ENCODE measurements at regions not wholly inside any gene's neighbourhood (a gene's known extent, or its start where the extent isn't known, plus 50 kb on each side); places are given as distances from the start of the nearest gene placed in this dataset.

DNA sequence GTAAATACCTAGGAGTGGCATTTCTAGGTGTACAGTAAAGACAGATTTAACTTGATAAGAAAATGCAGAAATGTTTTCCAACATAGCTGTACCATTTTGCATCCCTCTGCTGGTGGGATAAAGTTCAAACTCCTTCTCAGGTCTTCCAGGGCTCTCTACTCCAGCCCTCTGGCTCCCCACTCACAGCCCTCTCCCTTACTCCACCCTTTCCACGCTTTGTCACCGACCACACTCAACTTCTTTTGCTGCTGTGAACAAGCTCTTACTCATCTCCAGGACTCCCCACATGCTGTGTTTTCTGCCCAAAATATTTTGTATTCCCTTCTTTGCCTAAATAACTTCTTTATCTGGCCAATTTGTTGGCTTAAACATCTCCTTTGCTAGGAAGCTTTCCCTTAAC, 90.6 kb upstream of the OSMR start:
- no peak for DNase-seq

DNA sequence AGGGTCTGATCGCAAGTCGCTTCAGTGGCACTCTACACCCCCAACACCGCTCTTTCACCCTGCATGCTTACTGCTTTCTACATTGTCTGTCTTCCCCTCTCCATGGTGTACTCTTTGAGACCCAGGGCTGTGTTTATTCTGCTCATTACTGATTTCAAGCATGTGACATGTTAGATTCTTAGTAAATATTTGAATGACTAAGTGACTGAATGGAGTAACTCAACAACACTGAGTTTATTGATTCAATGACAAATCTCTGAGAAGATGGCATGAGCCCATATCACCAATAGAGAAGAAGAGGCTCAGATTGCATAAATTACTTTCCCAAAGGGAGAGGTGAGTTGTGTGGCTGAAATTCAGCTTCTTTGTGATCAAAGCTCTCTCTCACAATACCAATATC, 89.7 kb upstream of the OSMR start:
- no peak for DNase-seq

DNA sequence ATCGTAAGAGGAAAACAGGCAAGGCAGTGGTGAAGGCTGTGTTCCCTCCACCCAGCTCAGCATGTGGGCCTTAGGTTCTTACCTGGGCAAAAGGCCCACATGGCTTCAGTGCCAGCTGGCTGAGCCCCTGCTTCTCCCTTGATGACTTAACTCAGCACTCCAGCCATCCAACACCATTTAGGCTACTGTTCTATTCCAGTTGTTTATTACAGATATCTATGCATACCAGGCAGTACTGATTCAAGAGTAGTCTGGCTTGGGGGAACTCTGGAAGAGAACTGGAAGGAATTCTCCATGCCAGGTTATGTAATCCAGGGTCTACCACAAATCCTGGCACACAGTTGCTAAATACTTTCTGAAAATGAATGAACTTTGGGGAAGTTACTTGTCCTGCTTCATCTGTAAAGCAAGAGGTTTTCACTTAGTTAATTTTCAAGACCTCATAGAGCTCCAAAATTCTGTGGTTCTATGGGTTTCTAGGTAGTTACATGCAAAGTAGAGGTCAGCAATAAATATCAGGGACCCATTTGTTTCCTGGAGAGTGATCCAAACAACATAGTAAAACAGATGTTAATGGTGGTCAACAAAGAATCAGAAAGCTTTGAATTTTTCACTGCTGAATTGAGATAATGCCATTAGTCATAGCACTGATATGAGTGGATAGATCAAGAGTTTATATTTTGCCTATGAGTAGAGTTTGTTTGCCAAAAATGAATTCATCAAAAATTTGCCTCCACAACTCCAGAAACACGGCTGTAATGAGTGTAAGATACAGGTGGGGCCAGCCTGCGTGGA, 88.2 kb upstream of the OSMR start:
- no peak for DNase-seq

DNA sequence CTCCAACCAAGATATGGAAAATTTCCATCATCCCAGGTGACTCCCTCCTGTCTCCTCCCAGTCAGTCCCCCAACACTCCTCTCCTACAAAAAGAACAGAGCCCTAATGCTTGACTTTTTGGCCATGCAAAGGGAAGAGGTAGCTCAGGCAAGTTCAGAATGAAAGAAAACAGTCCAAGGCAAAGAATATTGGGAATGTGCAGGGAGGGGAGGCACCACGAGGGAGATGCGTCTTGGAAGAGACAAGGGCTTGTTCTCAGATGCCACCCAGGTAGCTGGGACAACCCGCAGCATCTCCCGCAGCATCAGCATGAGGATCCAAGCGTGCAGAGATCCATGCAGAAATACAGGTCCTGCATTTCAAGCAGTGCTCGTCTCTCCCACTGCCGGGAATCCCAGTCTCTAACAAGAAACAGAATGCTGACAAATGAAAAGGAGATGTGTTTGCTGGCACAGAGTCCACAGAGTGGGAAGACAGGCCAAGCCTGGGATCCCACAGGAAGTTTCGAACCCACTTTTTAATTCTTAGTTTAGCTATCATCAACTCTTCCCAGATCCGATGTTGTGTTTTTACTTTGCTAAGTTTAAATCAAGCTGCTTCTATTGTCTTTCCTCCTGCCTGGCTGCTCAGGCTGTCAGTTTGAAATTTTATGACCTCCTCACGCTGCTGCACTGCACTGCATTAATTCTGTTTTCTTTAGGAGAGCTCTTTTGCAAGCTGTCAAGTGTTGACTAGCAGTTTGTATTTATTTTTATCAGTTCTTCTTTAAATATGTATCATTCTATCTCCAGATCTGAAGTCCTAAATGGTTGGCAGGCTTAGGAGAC, 86.8 kb upstream of the OSMR start:
- DNase-seq = no peak

DNA sequence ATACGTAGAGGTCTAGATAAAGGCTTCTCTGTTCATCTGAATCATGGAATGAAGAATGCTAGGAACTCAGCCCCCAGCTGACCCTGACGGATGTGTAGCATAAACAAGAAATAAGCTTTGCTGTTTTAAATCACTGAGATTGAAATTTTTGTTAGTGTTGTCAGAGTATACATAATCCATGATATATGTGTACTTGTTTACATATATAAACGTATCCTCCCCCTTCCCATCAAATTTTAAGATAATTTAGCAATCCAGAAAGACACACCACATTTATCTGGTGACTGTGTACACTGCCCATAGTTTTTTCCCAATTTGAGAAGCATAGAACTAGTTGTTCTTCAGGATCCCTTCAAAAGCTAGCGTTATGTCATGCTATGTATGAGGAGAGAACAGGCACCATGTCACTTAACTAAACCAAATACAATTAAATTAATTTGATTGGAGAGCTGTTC, 80.8 kb upstream of the OSMR start:
- no peak for DNase-seq

DNA sequence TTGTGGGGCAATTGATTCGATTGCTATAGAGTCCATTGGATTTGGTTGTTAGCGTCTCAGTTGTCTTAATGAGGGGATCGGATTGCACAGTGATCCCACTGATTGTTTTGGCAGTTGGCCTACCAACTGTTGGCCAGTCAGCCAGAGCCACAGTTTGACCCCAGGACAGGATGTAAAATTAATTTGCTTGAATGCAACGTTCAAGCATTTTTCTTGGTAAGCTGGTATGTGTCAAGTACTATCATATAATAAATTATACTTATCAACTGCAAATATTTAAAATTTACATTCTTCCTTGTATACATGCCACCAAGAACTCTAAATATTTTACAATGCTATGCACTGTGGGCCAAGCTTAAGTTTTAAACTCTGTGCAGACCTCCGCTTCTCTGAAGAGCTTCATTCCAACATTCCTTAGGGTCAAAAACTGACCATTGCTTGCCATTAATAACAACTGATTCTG, 80.4 kb upstream of the OSMR start:
- DNase-seq = no peak

DNA sequence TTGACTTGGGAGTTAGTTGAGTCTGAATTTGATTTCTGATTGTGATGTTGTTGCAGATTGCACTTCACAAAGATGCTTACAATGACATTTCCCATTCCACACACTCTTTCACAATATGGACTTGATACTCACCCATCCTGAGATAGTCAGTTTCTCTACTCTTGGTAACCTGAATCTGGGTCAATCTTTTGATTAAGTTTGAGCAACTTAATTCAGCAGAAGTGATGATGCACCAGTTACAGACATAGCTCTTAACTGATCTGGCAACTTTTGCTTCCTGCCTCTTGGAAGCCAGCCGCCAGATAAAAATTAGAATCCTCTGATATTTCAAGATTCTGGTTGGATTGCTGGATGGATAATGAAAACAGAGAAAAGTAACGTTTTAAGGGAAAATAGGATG, 79.7 kb upstream of the OSMR start:
- DNase-seq = no peak

DNA sequence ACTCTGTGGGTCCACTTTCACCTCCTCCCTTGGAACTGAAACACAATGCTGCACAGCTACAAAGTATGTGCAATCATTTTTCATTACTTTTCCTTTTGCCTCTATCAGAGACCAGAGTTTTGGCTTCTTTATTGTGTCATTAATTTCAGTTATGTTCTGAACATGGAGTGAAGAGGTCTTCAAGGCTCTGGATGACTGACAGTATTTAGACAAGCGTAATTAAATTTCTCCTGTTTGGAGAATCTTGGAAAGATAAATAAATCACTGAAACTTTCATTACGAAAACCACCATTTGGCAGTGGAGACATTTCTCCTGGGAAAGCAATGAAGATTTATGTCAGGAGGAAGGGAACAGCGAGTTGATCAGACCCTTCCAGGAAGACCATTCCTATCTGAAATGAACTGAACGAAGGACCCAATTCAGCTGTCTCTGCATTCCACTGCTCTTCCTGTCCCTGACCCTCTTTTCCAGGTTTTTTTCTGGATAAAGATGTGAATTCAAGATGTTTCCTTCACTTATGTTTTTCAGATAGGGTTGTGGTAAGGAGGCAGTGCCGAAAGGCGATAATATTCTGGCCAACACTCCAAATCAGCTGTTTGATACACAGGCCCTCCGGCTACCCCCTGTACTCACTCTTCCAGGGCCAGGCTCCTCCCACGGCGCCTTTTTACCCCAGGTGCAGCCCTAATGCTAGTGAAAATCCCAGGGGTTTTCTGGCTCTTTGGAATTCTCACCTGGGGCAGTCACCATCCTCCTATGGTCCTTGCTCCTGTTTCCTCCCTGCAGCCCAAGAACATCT, 77.2 kb upstream of the OSMR start:
- no peak for DNase-seq

DNA sequence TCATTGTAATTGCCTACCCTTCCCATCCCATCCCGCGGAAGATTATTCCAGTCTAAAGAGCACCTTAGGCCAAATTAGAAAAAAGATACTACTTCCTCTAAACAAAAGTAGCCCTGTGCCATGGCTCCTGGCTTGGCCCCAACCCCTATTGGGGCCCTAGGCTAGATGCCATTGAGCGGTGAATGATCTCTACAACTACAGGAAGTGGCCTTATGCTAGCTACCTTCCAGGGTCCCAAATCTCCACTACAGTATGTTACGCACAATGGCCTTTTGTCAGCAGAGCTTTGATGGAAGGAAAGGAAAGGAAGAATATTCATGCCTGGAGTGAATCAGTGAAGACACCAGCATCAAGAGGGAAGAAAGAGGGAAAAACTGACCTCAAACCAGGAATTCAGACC, 73.3 kb upstream of the OSMR start:
- DNase-seq = no peak

DNA sequence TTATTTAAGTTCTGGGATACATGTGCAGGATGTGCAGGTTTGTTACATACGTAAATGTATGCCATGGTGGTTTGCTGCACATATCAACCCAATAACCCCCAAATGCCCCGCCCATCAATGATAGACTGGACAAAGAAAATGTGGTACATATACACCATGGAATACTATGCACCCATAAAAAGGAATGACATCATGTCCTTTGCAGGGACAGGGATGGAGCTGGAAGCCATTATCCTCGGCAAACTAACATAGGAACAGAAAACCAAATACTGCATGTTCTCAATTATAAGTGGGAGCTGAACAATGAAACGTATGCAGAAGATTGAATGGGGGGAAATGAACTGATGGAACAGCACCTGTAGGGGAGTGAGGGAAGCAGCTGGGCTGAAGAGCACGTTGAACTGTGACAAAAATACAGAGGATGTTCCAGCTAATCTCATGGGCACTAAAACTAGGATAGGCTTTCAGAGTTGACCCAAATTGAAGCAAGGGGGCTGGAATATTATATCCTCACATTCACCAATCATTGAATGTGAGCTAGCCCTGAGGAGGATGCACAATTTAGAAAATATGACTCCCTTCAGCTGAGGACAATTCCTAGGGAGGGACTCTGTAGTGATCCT, 70.5 kb upstream of the OSMR start:
- no peak for DNase-seq

DNA sequence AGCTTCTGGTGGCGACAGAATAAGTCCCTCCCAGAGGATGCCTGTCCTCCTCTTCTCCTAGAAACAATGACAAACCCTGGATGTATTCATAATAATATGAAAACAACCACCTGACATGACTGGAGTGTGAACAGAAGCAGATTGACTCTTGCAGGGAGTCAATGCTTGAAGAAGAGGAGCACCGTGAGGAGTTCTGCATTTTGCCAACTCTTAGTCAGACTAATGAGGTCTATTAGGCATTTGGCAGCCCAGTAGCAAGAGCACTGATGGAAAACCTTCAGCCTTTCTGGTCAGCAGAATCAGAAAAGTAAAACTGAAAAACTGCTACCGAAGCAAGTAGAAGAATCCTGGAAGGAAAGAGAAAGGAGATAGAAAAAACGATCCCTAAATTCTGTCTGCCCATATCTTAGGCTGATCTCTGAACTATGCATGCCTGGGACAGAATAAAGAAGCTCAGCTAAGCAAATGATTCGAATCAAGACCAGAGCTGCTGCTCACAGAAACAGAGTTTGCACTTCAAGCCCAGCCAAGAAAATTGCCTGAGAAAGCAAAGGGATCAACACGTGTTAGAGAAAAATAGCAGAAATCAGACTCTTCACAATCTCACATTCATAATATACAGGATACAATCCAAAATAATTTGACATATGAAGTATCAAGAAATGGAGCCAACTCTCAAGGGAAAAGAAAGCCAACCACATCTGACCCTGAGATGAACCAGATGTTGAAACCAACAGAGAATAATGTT, 69.5 kb upstream of the OSMR start:
- DNase-seq = no peak

DNA sequence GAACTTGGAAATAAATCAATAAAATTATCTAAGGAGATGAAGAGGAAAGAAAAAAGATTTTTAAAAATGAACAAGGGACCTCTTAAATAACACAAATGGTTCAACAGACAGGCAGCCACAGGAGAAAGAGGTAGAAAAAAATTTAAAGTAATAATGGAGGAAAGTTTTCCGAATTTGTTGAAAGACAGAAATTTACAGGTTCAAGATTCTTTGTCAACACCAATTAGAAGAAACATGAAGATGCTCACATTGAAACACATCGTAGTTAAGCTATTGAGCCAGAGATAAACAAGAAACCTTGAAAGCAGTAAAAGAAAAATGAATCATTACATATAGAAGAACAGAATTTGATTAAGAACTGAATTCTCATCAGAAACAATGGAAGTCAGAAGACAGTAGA, 68.7 kb upstream of the OSMR start:
- DNase-seq = no peak

DNA sequence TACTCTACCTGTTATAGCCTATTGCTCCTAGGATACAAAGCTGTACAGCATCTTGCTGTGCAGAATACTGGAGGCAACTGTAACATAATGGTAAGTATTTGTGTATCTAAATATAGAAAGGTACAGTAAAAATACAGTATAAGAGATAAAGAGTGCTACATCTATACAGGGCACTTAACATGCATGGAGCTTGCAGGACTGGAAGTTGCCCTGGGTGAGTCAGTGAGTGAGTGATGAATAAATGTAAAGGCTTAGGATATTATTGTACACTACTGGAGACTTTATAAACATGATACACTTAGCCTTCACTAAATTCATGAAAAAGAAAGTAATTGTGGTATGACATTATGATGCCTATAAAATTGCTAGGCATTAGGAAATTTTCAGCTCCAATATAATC, 65.5 kb upstream of the OSMR start:
- no peak for DNase-seq

DNA sequence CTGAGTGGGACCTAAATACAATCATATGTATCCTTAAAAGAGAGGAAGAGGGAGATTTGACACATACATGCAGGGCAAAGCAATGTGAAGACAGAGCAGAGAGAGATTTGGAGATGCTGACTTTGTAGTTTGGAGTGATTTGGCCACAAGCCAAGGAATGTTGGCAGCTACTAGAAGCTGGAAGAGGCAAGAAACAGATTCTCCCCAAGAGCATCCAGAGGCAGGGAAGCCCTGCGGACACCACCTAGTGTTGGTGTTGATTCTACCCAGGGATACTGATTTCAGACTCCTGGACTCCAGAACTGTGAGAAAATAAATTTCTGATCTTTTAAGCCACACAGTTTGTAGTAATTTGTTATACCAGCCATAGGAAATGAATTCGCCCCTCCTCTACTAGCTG, 64.9 kb upstream of the OSMR start:
- DNase-seq = no peak

DNA sequence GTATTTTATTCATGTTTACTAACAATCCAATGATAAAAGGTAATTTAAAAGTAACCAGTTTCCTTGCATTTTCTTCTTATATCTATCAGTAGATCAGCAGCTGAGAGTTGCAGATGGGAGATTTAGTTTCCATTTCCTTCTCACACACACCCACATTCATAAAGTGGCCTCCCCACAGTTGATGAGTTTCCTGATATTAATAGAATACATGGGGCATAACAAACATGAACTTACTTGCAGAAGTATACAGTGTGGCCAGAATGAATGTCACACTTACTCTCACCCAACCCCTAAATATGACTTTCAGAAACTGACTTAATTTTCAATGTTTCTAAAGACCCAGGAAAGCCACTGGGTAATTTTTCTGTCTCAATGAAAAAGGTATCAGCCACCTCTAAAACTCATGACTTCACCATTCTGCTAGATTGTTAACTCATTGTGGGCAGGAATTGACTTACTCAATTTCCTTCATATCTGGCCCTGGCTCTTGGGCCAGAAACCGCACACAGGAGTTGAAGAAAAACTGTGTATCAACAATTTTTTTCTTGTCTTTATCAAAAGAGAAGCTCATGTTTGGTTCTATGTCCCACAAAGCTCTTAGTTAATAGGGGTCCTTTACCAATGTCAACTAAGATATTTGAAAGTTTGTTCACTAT, 63.5 kb upstream of the OSMR start:
- no peak for DNase-seq

DNA sequence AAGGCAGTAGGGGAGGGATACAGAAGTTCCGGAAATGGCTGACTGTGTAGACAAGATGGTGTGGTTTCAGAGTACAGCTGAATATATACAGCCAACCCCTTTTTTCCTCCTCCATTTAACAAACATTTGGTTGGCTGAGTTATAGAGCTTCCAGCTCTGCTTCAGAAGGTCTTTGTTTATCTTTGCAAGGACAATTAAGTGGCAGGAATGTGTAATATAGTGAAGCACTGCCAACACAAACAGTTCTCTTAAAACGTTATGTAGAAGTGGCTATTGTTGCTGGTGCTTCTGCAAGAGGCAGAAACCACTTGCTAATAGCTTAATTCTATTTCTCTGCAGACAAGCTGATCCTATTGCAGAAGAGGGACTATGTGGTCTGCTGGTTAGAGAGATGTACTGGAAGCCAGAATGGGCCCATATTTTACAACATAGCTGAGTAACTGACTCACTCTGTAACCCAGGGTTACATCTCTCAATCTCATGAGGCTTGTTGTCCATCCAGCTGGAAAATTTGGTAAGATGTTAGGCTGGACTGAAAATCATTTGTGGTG, 62.7 kb upstream of the OSMR start:
- DNase-seq = no peak

DNA sequence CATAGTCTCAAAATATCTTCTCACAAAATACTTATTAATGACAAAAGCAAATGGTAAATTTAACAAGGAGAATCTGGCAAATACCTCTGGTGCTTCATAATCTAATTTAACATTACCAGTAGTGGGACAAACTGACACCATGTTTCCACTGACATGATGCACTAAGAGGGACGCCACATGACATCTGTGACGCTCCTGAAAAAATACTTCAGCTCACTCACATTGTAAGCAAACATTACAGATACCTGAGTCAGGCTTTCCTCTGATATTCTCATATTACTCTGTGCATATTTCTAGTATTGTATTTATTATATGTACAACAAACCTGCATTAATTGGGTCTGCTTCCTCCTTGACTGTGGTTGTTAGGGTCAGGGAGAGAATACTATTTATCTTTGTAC, 56.7 kb upstream of the OSMR start:
- no peak for DNase-seq

DNA sequence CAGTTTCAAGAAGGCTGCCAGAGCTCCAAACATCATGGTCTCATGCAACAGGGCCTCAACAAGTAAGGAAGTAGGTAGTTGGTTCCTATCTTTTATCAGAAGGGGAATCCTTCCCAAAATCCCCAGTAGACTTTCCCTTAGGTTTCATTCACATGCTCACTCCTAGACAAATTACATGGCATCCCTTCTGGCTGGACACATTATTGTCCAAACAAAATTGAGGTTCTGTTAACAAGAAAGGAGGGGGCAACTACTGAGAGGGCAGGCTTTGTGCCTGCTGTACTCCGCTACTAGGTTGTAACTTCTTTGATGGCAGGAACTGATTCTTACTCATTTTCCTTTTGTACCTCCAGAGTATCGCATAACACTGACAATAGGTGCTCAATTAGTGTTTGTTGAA, 56.0 kb upstream of the OSMR start:
- no peak for DNase-seq

DNA sequence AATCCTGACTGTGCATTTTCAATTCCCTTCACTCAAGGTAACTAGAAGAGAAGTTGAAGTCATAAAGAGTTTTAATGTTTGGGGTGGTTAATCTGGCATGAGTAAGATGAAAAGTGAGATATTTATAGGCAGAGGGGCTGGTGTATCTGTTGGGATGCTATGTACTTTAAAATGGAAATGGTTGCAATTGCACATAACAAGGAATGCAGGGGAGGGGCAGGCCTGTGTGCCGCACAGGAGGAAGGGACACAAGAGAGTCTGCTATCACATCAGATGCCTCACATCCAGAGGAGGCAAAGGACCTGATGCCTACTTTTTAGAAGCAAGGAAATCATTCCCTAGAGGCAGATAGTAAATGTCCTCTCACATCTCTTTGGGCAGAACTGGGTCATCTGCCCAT, 55.5 kb upstream of the OSMR start:
- DNase-seq = no peak

DNA sequence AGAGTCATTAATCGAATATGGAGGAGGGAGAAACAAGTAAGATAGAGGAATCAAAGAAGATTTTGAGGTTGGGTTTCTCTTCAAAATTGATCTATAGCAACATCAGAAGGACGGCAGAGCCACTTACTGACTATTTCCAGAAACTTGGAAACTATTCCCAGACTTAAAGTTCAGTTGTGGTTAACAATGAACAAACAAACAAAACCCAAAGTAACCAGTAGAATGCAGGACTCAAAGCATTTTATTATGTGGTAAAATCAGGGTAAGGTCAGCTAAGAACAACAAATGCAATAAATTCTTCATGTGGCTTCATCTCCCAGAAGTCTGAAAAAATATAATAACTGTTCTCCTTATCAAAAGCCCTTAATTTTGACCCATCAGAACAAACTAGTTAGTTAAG, 54.9 kb upstream of the OSMR start:
- DNase-seq = no peak

DNA sequence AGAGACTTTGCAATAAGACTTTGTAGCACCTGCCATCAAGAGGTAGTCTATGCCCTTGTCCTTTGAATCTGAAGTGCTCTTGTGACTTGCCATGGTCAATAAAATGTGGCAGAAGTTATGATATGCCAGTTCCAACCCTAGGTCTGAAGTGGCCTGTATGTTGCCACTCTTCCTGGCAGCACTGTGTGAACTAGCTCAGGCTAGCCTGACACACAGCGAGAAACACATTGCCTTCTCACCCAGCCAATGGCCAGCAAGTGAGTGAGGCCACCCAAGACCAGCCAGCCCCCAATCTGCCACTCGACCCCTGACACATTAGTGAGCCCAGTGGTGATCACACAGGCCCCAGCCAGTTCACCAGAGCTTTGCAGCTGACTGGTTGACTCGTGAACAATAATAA, 52.7 kb upstream of the OSMR start:
- no peak for DNase-seq
